ENCODE measurements at regions not wholly inside any gene's neighbourhood (a gene's known extent, or its start where the extent isn't known, plus 50 kb on each side); places are given as distances from the start of the nearest gene placed in this dataset.

DNA sequence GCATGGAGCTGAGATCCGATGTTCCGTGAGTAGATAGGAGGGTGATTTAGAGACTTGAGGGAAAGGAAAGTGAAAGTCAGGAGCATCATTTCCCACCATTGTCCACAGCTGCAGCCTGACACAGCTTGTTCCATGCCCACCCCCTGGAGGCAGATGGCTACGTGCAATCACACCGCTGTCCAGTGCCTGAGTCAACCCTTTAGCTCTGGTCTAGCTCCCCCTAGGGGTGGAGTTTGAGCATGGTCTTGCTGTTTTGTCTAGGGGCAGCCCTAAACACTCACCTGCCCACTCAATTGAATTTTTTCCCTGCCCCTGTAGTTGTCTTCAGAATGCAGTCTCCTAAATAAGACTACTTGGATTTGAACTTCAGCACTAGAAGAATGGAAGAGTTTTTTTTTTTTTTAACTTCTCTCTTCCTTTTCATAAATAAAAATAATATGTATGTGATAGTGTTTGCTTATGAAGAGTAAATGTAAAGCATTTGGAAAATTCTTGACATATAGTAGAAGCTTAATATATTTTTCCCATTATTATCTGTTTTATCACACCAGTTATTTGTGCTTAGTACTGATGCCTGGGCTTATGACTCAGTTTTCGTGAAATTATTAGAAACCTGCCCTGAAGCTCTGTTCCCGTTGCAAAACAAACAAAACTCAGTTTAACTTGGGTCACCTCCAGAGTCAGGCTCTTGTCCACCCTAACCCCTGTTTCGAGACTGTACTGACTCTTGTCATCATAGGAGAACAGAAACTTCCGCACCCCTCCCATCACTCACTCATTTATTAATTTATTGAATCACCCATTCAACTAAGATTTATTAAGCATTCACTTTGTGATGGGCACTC lies 814.8 kb downstream of the MAFB start:
- Histone ChIP-seq H3K9me3 (ENCODE audit: control insufficient read depth in 2 of 2, low read length in 2 of 2) (no peaks in the 10 kb centered on the region), H3K9ac (ENCODE audit: low read length in 2 of 2) (no peak overlapping the region), H3K27me3 (ENCODE audit: control insufficient read depth in 1 of 2, insufficient read depth in 2 of 2, low read length in 2 of 2) (no peaks in the 10 kb centered on the region), H3K4me3 (ENCODE audit: low read length in 2 of 2) (no peak overlapping the region), H3K4me1 (ENCODE audit: control insufficient read depth, insufficient read depth, low read length) (peaks cover 13% of the 10 kb centered on the region), H3K27ac (ENCODE audit: low read length) (no peak overlapping the region), H3K36me3 (ENCODE audit: control insufficient read depth in 2 of 2, insufficient read depth in 2 of 2, low read length in 2 of 2) (no peaks in the 10 kb centered on the region)

DNA sequence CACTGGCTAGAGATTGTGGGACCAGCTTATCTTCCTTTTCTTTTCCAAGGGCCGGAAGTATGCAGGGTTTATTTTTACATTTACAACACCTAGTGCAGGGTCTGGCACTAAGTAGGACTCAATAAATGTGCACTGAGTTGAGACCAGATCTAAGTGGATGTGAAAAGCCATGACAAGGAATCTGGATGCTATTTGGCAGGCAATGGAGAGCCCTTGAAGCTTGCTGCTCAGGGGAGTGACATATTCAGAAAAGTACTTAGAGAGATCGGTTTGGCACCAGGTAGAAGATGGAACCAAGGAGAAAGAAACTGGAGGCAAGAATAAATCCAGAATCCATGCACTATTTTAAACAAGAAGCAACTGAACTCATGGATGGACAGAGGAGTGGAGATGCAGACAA lies 815.8 kb downstream of the MAFB start:
- no peak overlapping the region for H3K4me3 ChIP-seq (ENCODE audit: low read length in 2 of 2)
- H3K27me3 ChIP-seq (ENCODE audit: control insufficient read depth in 1 of 2, insufficient read depth in 2 of 2, low read length in 2 of 2): no peaks in the 10 kb centered on the region
- H3K36me3 ChIP-seq (ENCODE audit: control insufficient read depth in 2 of 2, insufficient read depth in 2 of 2, low read length in 2 of 2): no peaks in the 10 kb centered on the region
- no peaks in the 10 kb centered on the region for H3K9me3 ChIP-seq (ENCODE audit: control insufficient read depth in 2 of 2, low read length in 2 of 2)
- peaks cover 11% of the 10 kb centered on the region for H3K4me1 ChIP-seq (ENCODE audit: control insufficient read depth, insufficient read depth, low read length)
- H3K27ac ChIP-seq (ENCODE audit: low read length): no peak overlapping the region
- no peak overlapping the region for H3K9ac ChIP-seq (ENCODE audit: low read length in 2 of 2)

DNA sequence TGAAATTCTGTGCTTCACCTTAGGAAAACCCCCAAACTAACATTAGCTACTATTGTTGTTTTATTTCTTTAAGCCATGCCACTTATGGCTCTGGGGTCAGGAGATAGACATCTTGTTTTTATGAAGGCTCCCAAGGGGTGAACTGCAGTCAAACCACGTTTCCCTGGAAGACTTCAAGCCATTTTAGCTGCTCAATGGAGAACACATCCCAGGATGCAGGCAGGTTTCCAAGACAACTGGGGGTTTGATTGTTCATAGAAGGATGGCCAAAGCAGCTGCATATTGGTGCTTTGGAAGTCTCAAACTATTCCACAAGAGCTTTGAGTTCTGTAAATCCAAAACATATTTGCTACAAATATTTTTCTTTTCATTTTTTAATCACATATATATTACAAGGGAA lies 818.0 kb downstream of the MAFB start:
- Histone ChIP-seq H3K4me1 (ENCODE audit: control insufficient read depth, insufficient read depth, low read length) (no peaks in the 10 kb centered on the region), H3K9me3 (ENCODE audit: control insufficient read depth in 2 of 2, low read length in 2 of 2) (no peaks in the 10 kb centered on the region), H3K36me3 (ENCODE audit: control insufficient read depth in 2 of 2, insufficient read depth in 2 of 2, low read length in 2 of 2) (no peaks in the 10 kb centered on the region), H3K27me3 (ENCODE audit: control insufficient read depth in 1 of 2, insufficient read depth in 2 of 2, low read length in 2 of 2) (no peaks in the 10 kb centered on the region), H3K27ac (ENCODE audit: low read length) (no peak overlapping the region), H3K4me3 (ENCODE audit: low read length in 2 of 2) (no peak overlapping the region), H3K9ac (ENCODE audit: low read length in 2 of 2) (no peak overlapping the region)

DNA sequence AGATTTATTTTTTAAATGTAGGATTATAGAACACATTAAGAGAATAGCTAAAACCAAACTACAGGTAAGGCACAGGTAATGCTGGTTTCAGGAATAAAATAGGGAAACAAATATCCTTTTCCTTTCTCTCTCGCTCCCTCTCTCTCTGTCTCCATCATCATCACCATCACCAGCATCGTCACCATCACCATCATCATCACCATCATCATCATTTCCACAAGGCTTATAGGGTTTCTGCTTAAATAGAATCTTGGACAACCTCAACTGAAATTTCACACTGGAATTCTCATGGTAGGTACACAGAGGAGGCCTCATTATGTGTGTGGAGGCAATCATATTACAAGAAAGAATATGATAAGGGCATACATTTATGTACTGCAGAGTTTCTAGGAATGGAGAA lies 823.6 kb downstream of the MAFB start:
- Histone ChIP-seq H3K4me1 (ENCODE audit: control insufficient read depth, insufficient read depth, low read length) (no peaks in the 10 kb centered on the region), H3K9ac (ENCODE audit: low read length in 2 of 2) (no peak overlapping the region), H3K27me3 (ENCODE audit: control insufficient read depth in 1 of 2, insufficient read depth in 2 of 2, low read length in 2 of 2) (no peaks in the 10 kb centered on the region), H3K9me3 (ENCODE audit: control insufficient read depth in 2 of 2, low read length in 2 of 2) (no peaks in the 10 kb centered on the region), H3K36me3 (ENCODE audit: control insufficient read depth in 2 of 2, insufficient read depth in 2 of 2, low read length in 2 of 2) (no peaks in the 10 kb centered on the region), H3K4me3 (ENCODE audit: low read length in 2 of 2) (no peak overlapping the region), H3K27ac (ENCODE audit: low read length) (no peak overlapping the region)

DNA sequence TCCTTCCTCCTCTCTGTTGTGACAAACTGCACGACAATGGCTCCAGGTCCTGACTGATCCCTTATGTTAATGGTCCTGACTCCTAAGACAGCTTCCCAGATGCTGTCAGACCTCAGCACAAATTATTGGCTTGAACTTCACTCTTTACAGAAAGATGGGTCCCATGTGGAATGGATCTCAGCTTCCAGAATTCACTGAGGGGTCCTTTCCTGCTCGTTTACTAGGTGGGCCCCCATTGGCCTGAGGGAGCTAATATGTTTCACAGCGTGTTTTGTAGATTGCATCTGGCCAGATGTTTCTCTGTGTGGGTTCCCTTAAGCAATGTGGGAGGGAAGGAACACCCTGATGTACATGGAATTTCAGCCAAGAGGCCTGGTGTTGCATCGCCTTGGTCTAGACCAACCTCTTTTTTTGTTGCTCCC lies 826.6 kb downstream of the MAFB start:
- Histone ChIP-seq H3K27me3 (ENCODE audit: control insufficient read depth in 1 of 2, insufficient read depth in 2 of 2, low read length in 2 of 2) (no peaks in the 10 kb centered on the region), H3K27ac (ENCODE audit: low read length) (no peak overlapping the region), H3K9me3 (ENCODE audit: control insufficient read depth in 2 of 2, low read length in 2 of 2) (no peaks in the 10 kb centered on the region), H3K4me1 (ENCODE audit: control insufficient read depth, insufficient read depth, low read length) (no peaks in the 10 kb centered on the region), H3K36me3 (ENCODE audit: control insufficient read depth in 2 of 2, insufficient read depth in 2 of 2, low read length in 2 of 2) (no peaks in the 10 kb centered on the region), H3K9ac (ENCODE audit: low read length in 2 of 2) (no peak overlapping the region), H3K4me3 (ENCODE audit: low read length in 2 of 2) (no peak overlapping the region)

DNA sequence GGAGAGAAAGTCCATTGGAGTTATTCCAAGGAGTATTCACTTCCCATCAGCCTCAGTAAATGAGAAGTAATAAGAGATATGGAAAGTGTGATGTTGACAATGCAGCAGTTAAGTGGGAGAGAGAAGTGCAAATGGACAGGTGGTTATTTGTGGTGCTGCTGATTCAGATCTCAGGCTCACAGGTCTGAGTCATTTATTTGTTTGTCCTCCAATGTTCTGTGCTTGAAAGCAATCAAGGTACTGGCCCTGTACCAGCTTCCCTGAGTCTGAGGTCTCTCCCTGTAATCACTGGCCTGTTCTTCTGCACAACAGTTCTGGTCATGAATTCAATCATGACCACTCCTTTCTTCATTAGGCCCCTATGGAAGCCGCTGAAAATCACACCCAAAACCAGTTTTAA lies 827.7 kb downstream of the MAFB start:
- H3K27me3 ChIP-seq (ENCODE audit: control insufficient read depth in 1 of 2, insufficient read depth in 2 of 2, low read length in 2 of 2): no peaks in the 10 kb centered on the region
- H3K27ac ChIP-seq (ENCODE audit: low read length): no peak overlapping the region
- no peaks in the 10 kb centered on the region for H3K4me1 ChIP-seq (ENCODE audit: control insufficient read depth, insufficient read depth, low read length)
- no peaks in the 10 kb centered on the region for H3K36me3 ChIP-seq (ENCODE audit: control insufficient read depth in 2 of 2, insufficient read depth in 2 of 2, low read length in 2 of 2)
- no peaks in the 10 kb centered on the region for H3K9me3 ChIP-seq (ENCODE audit: control insufficient read depth in 2 of 2, low read length in 2 of 2)
- H3K4me3 ChIP-seq (ENCODE audit: low read length in 2 of 2): no peak overlapping the region
- no peak overlapping the region for H3K9ac ChIP-seq (ENCODE audit: low read length in 2 of 2)

DNA sequence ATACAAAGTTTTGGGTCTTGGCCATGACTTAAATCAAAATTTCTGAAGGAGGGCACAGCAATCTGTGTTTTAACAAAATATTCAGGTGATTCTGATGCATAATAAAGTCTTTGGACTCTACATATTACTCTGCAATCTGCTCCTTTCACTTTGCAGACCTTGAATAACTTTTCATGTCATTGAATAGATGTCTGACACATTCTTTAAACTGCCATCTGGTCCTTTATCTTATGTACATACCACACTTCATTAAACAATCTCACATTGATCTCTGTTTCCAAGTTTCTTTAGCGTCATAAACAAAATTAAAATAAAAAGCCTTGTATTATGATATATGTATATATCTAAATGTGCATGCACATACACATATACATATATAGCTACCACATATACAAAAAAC lies 831.2 kb downstream of the MAFB start:
- no peaks in the 10 kb centered on the region for H3K4me1 ChIP-seq (ENCODE audit: control insufficient read depth, insufficient read depth, low read length)
- no peak overlapping the region for H3K9ac ChIP-seq (ENCODE audit: low read length in 2 of 2)
- H3K9me3 ChIP-seq (ENCODE audit: control insufficient read depth in 2 of 2, low read length in 2 of 2): no peaks in the 10 kb centered on the region
- no peaks in the 10 kb centered on the region for H3K36me3 ChIP-seq (ENCODE audit: control insufficient read depth in 2 of 2, insufficient read depth in 2 of 2, low read length in 2 of 2)
- H3K4me3 ChIP-seq (ENCODE audit: low read length in 2 of 2): no peak overlapping the region
- no peaks in the 10 kb centered on the region for H3K27me3 ChIP-seq (ENCODE audit: control insufficient read depth in 1 of 2, insufficient read depth in 2 of 2, low read length in 2 of 2)
- H3K27ac ChIP-seq (ENCODE audit: low read length): no peak overlapping the region

DNA sequence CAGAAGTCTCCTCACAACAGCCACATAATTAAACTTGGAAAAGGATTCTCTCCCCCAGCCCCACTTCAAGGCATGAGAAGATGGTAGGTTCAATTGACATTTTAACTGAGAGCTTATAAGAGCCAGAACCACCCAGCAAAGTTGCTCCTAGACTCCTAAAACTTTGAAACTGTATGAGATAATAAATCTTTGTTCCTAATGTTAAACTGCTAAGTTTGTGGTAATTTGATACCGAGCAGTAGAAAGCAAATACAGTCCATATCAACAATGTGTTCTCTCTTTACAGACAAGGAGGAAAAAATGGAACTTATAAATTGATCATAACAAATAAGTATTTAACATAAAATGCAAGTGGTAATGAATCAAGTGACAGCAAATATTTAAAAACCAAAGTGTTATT lies 831.8 kb downstream of the MAFB start:
- Histone ChIP-seq H3K9me3 (ENCODE audit: control insufficient read depth in 2 of 2, low read length in 2 of 2) (no peaks in the 10 kb centered on the region), H3K27ac (ENCODE audit: low read length) (no peak overlapping the region), H3K4me3 (ENCODE audit: low read length in 2 of 2) (no peak overlapping the region), H3K4me1 (ENCODE audit: control insufficient read depth, insufficient read depth, low read length) (peaks cover 1% of the 10 kb centered on the region), H3K27me3 (ENCODE audit: control insufficient read depth in 1 of 2, insufficient read depth in 2 of 2, low read length in 2 of 2) (no peaks in the 10 kb centered on the region), H3K9ac (ENCODE audit: low read length in 2 of 2) (no peak overlapping the region), H3K36me3 (ENCODE audit: control insufficient read depth in 2 of 2, insufficient read depth in 2 of 2, low read length in 2 of 2) (no peaks in the 10 kb centered on the region)

DNA sequence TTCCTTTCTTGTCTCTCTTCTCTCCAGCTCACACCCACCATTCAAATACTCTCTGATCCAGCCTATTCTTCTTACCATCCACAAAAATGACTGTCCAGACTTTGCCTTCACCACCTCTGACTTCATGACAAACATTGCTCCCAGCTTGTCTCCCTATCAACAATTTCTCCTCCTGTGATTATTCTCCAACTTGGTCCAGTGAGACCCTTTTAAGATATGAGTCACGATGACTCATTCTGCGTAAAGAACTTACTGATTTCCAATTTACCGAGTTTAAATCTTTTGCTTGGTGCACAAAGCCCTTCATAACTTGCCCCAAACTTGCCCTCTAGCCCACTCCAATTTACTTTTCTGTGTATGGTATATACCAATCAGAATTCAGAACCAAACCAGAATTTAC lies 833.2 kb downstream of the MAFB start:
- Histone ChIP-seq H3K9me3 (ENCODE audit: control insufficient read depth in 2 of 2, low read length in 2 of 2) (no peaks in the 10 kb centered on the region), H3K27me3 (ENCODE audit: control insufficient read depth in 1 of 2, insufficient read depth in 2 of 2, low read length in 2 of 2) (no peaks in the 10 kb centered on the region), H3K9ac (ENCODE audit: low read length in 2 of 2) (no peak overlapping the region), H3K27ac (ENCODE audit: low read length) (no peak overlapping the region), H3K4me1 (ENCODE audit: control insufficient read depth, insufficient read depth, low read length) (peaks cover 13% of the 10 kb centered on the region), H3K36me3 (ENCODE audit: control insufficient read depth in 2 of 2, insufficient read depth in 2 of 2, low read length in 2 of 2) (no peaks in the 10 kb centered on the region), H3K4me3 (ENCODE audit: low read length in 2 of 2) (no peak overlapping the region)

DNA sequence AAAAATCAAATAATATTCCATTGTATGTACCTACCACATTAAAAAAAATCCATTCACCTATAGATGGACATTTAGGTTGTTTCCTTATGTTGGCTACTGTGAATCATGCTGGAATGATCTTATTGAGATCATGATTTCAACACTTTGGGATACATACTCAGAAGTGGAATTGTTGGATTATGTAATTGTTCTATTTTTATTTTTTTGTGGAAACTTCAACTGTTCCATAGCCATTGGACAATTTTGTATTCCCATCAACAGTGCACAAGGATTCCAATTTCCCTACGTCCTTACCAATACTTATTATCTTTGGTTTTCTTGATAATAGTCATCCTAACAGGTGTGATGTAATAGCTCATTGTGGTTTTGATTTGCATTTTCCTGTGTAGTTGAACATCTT lies 834.0 kb downstream of the MAFB start:
- Histone ChIP-seq H3K9me3 (ENCODE audit: control insufficient read depth in 2 of 2, low read length in 2 of 2) (no peaks in the 10 kb centered on the region), H3K27ac (ENCODE audit: low read length) (no peak overlapping the region), H3K4me1 (ENCODE audit: control insufficient read depth, insufficient read depth, low read length) (peaks cover 20% of the 10 kb centered on the region), H3K4me3 (ENCODE audit: low read length in 2 of 2) (no peak overlapping the region), H3K36me3 (ENCODE audit: control insufficient read depth in 2 of 2, insufficient read depth in 2 of 2, low read length in 2 of 2) (no peaks in the 10 kb centered on the region), H3K9ac (ENCODE audit: low read length in 2 of 2) (no peak overlapping the region), H3K27me3 (ENCODE audit: control insufficient read depth in 1 of 2, insufficient read depth in 2 of 2, low read length in 2 of 2) (no peaks in the 10 kb centered on the region)

DNA sequence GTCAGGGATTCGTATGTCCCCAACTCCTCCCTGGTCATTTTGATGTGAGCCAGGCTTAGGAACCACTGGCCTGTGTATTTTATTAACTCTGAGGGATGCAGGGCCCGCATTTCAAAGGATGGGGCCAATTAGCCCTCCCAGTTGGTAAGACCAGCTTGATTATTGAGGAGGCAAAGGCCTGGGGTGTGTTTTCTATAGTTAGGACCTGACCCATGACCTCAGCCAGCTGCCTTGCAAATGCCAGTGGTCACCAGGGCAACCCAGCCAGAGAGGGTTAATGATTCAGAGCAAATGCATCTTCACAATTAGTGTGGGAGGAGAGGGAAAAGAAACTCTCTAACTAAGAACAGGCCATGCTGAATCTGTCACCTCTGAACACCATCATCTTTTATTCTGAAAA lies 835.4 kb downstream of the MAFB start:
- Histone ChIP-seq H3K4me3 (ENCODE audit: low read length in 2 of 2) (no peak overlapping the region), H3K9me3 (ENCODE audit: control insufficient read depth in 2 of 2, low read length in 2 of 2) (no peaks in the 10 kb centered on the region), H3K9ac (ENCODE audit: low read length in 2 of 2) (no peak overlapping the region), H3K4me1 (ENCODE audit: control insufficient read depth, insufficient read depth, low read length) (peaks cover 30% of the 10 kb centered on the region), H3K27ac (ENCODE audit: low read length) (no peak overlapping the region), H3K36me3 (ENCODE audit: control insufficient read depth in 2 of 2, insufficient read depth in 2 of 2, low read length in 2 of 2) (no peaks in the 10 kb centered on the region), H3K27me3 (ENCODE audit: control insufficient read depth in 1 of 2, insufficient read depth in 2 of 2, low read length in 2 of 2) (no peaks in the 10 kb centered on the region)
